ENCODE measurements at regions not wholly inside any gene's neighbourhood (a gene's known extent, or its start where the extent isn't known, plus 50 kb on each side); places are given as distances from the start of the nearest gene placed in this dataset.
"Not testable (repeated sequence)": the region's sequence is repeated elsewhere in the genome, so short reads cannot be mapped to it uniquely, and the experiment has no call there.

- no peak for DNase-seq
These were observed 610.5 kb downstream of the TFAP2B start for GRCh38 chr6:51429017-51429712.

DNA sequence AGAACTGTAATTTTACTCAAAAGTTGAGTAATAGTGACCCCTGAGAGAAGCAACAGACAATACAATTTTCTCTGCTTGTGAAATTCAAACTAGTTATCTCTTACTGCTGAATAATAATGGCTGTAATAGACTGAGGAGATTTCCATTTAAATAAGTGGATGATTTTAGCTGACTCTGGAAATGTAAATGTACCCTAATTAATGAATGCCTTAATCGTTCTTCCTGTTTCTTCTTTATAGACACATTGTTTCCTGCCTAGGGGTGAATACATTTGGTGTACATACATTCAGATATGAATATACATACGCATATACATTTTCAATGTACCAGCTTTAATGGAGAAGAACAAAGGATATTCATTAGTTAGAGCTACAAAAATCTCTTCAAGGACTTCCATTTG, 611.9 kb downstream of the TFAP2B start:
- no peak for DNase-seq

DNA sequence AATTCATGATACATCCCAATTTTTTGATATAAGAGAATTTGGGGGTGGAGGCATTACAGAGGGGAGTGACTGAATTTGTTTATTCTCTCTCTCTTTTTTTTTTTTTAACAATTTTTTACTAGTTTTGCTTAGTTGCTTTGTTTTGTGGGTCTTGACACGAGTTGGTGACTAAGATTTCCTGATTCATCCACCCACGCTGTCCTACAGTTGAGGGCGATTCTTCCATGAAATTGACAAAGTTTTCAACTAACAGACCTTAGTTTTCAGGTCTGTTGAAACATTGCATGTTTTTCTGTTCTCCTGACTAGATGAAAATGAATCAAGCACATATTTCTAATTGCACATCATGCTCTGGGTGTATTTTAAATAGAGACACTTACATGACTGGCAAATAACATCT, 613.8 kb downstream of the TFAP2B start:
- no peak for DNase-seq

DNA sequence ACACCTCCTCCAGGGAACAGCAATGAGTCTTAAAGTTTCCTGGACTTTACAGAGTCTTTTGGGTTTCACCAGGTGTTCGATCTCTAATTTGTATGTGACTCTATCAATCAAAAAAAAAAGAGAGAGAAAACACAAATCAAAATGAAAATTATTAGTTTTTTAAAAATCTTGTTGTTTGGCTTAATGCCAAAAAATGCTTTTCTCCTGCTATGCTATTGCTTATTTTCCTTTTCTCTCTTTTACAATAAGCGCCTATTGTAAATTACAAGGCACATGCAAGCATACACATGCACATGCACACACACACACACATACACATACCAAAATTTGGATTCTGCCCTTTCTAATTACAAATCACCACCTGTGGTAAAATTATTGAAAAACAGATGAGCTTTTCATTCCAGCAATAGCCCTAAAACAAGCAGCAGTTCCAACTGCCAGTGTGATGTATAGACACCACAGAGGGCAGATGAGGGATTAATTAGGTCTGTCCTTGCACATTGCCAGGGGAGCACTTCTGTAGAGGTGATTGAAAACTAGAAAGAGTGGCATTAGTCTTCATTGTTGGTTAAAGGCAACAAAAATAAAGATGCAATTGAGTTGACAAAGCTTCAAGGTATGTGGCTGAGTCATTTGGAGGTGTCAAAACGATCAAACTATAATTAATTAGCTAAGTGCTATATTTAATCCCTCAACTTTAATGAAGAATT, 631.7 kb downstream of the TFAP2B start:
- DNase-seq = no peak

GRCh38 chr6:51450958-51451357, 632.3 kb downstream of the TFAP2B start:
- no peak for DNase-seq

DNA sequence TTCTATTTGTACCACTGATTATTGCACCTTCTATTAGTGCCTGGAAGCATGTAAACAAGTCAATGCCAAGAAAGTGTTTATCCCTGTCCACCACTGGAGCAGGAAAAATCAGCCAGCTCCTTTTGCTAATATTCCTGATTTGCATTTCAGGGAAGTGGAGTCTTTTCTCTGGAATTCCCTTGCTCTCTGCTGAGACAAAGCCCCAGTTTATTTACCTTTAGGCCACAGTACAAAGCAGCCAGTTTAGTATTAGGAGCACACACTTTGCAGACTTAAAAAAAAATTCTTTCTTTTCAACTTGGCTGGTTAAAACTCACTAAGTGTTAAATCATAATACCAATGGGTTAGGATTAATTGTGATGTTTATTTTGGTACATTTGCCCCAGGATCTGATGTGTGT, 631.1 kb downstream of the PKHD1 start:
- DNase-seq = no peak

DNA sequence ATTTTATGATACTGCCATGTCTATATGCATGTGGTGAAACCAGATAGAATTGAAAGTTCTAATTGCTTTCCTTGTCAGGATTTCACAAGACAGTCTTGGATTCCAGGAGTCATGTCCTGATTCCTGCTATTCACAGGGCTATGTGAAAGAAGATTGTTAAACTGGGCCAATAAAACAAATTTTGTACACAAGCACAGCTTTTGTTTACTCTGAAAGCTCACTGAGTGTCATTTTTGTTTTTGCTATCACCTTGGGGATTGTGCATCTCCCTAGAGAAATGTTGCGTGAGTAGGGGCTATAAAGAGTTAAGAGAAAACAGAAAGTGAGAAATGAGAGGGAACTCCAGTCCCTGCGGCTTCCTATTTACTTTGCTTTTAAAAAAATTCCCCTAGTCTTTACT, 627.5 kb downstream of the PKHD1 start:
- DNase-seq = no peak

GRCh38 chr6:51462896-51463295, 624.5 kb downstream of the PKHD1 start:
- no peak for DNase-seq

DNA sequence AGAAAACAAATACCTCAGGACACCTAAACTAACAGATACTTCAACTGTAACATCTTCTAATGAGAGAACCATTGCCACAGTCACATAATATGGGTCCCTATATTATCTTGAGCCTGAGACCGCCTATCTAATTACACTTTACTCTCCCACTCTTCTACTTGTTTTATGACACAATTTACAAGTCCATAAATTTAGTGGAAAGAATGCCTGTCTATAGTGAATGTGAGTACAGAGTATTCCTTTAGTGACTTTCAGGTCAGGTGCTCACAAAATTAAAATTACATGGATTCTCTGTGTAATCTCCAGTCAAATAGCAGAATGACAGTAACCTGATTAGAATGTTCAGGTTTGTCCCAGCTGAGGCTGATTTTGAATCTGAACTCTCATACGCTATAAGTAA, 624.1 kb downstream of the PKHD1 start:
- DNase-seq = no peak

GRCh38 chr6:51464956-51465355, 622.5 kb downstream of the PKHD1 start:
- no peak for DNase-seq

- DNase-seq = no peak
These were observed 621.0 kb downstream of the PKHD1 start for GRCh38 chr6:51466427-51466826.

DNA sequence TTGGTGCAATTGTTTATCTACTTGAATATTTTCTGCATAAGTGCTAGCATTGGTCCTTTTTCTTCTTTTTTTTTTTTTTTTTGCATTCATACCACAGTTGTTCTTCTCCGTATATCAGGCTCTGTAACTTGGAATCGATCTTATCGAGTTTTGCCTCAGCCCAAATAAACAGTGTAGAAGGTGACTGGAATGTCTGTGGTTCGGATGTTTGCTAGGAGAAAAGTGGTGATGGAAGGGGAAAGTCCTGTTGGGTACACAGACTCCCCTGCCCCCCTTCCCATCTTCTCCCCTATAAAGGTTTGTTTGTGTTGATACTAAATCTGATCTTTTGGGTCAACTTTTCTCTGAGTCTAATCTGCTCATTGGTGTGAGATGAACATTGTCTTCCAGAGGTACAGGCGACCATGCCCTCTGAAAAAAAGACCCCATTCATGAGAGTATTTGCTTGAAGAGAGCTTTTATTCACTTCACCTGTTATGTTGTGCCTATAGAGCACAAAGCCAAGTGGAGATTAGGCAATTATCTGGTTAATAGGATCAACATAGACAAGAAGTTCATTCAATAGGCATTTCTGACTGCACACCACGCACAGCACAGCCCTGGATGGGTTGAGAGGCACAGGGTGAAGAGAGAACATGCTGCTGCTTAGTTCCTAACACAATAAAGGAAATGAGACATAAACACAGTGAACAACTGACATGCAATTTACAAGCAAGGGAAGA, 620.0 kb downstream of the PKHD1 start:
- no peak for DNase-seq

DNA sequence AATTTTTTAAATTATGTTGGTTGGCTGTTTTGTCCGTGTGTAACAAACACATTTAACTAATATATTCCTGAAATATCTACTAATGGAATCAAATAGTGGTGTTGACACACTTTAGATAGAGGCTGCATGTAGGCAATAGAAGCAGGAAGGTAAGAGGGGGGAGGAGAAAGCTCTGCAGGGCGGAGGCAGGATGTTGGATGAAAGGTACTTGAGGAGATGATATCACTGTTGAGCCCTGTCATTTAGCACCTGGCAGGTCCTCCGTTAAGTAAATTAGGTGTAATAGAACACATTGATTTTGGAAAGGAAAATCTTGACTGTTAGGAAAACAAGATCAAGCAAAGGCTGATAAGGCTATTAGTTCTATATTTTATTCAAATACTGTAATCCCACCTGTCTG, 618.7 kb downstream of the PKHD1 start:
- DNase-seq = no peak

DNA sequence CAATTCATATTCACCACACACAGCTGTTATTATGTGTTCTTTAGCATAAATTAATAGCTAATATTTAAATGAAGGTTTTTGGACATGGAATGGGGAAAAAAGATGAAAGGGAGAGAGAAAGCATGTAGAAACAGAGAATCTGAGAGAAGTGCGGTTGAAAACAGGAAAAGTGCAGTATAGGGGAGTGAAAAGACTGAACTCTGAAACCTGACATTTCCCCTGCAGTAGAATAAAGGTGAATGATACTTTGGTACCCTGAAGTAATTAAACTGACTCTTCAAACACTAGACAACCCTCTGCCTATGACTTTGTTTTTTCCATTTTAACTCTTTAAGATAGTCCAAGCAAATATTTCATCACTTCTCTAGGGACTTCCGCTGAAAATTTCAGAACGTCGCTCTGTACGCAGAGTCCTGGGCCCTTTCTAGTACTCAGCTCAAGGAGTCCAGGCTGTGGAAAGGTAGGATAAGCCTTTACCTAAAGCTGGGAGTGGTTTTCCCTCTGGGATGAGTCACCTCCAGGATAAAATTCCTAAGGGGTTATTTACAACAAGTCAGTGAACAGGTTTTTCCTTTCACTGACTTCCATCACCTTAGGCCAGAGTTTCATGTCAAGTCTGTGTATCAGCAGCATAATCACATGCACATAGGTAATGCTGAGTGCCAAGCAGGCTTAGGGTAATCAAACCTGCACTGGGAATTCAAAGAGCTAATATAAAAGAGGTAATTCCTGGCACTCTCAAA, 614.5 kb downstream of the PKHD1 start:
- DNase-seq = no peak

DNA sequence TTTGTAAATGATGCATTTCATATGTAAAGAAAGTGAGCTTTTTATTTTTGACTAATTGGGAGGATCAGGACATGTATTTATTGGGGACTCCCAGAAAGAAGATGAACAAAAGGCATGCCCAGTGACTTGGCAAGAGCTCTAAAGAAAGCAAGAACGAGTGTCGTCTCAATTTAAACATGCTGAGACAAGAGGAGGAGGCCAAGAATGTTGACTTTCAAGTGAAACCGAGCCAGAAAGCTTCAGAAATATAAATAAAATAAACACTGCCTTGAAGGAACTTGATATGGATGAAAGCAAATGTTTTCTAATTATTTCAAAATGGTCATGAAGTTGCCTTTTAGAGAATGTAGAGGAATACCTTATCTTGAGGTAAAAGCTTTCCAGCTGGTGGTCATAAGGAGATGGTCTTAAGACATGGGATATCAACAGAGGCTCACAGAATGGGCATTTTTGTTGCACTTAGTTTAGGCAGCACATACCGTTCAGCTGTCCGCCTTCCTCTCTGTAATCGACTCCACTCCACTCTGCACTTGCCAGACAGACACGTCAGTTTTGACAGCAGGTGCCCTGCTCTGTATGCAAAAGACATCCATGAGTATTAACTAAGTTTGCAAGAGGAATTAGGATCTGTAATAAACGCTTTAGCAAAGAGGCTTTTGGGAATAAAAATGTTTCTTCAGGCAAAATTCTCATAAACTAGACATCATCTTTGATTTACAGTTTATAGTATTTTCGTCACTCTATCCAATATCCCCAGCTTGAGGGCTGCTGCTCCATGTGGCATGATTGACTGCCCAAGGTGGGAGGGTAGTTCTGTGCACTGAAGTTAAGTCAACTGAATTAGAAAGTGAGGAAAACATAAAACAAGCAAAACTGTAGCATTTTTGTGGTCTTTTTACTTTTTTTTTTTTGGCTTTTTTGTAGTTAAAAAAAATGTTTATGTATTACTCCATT, 613.1 kb downstream of the PKHD1 start:
- no peak for DNase-seq

- no peak for DNase-seq
These were observed 609.6 kb downstream of the PKHD1 start for GRCh38 chr6:51477711-51478311.

GRCh38 chr6:51479296-51479695, 608.1 kb downstream of the PKHD1 start:
- DNase-seq = no peak

DNA sequence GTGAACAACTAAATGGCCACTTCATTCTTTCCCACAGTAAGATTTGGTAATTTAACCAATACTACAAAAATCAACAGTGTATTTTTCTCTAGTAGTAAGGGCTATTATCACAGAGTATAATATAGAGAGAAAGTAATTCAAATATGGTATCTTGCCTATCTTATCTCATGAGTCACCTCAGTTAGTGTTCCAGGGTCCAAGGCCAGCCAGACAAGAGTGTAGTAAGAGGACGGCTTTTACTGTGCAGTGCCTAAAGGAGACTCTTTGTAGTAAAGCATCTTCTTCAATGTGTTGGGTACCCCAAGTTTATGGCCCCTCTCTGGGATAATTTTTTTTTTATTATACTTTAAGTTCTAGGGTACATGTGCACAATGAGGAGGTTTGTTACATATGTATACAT, 607.4 kb downstream of the PKHD1 start:
- no peak for DNase-seq

- DNase-seq = not testable (repeated sequence)
These were observed 601.5 kb downstream of the PKHD1 start for GRCh38 chr6:51485869-51486268.

DNA sequence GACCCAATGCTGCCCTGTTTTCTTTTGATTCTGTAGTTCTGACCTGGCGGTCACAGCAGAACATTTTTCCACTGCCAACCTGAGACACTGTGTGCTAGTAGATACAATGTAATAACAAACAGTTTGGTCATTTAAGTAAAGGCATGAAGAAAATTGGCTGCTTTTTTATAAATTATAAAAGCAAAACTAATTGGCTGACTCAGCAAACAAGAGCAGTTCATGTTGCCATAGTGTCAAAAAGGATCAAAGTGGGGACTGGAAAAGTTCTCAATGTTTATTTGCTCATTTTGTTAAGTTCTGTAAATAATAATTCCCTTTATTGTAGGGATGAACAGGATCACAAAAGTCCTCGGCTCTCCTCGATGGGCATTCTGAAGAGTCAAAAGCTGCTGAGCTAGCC, 599.5 kb downstream of the PKHD1 start:
- no peak for DNase-seq

DNA sequence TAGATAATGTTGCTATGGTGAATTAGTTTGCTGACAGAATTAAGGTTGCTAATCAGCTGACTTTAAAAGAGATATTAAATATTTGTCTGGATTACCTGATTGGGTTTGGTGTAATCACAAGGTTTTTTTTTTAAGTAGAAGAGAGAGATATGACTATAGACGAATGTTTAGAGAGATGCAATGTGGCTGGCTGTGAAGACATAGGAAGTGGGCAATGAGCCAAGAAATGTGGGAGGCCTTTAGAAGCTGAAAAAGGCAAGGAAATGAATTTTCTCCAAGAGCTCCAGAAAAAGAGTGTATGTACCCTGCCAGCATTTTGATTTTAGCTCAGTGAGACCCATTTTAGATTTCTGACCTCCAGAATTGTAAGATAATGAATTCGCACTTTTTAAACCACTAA, 598.3 kb downstream of the PKHD1 start:
- no peak for DNase-seq

GRCh38 chr6:51490101-51490500, 597.3 kb downstream of the PKHD1 start:
- no peak for DNase-seq
